Karpas-422 (cell line): ENCODE measurements at regions not wholly inside any gene's neighbourhood (a gene's known extent, or its start where the extent isn't known, plus 50 kb on each side); places are given as distances from the start of the nearest gene placed in this dataset.

Source experiments
- DNase-seq: peaks from one replicate; pipeline ENCODE4 v3.0.0-alpha.2; 2015
- H2AFZ ChIP-seq: fragments of 200-600 bp; sonication (generic); 2 replicates; pipeline ENCODE4 v1.6.1; 2014; ENCODE audit warnings: antibody characterized with exemption, low read length, mixed read lengths
- H3K27ac ChIP-seq: fragments of 200-600 bp; sonication (generic); 2 replicates; pipeline ENCODE4 v1.5.1; 2014; ENCODE audit warnings: mild to moderate bottlenecking, low read length, moderate library complexity
- H3K27me3 ChIP-seq: fragments of 200-600 bp; sonication (generic); 2 replicates; pipeline ENCODE4 v1.6.1; 2014; ENCODE audit warnings: low read length, mixed read lengths
- H3K36me3 ChIP-seq: fragments of 200-600 bp; sonication (generic); 2 replicates; pipeline ENCODE4 v1.6.1; 2014; ENCODE audit warnings: low read length, mixed read lengths; ENCODE audit not compliant: insufficient read depth
- H3K4me1 ChIP-seq: fragments of 200-600 bp; sonication (generic); 2 replicates; pipeline ENCODE4 v1.6.1; 2014; ENCODE audit warnings: mild to moderate bottlenecking, low read length, mixed read lengths
- H3K4me2 ChIP-seq: fragments of 200-600 bp; sonication (generic); 2 replicates; pipeline ENCODE4 v1.6.1; 2014; ENCODE audit warnings: low read length, low read depth, mild to moderate bottlenecking; ENCODE audit not compliant: poor library complexity, severe bottlenecking
- H3K4me3 ChIP-seq: fragments of 200-600 bp; sonication (generic); 2 replicates; pipeline ENCODE4 v1.5.1; 2014; ENCODE audit warnings: mild to moderate bottlenecking, antibody characterized with exemption, low read length, mixed read lengths
- H3K79me2 ChIP-seq: fragments of 200-600 bp; sonication (generic); 2 replicates; pipeline ENCODE4 v1.6.1; 2014; ENCODE audit warnings: mild to moderate bottlenecking, low read length, mixed read lengths
- H3K9ac ChIP-seq: fragments of 200-600 bp; sonication (generic); 2 replicates; pipeline ENCODE4 v1.6.0; 2014; ENCODE audit warnings: low read length
- H3K9me2 ChIP-seq: fragments of 200-600 bp; sonication (generic), shearing (Covaris generic); replicated peaks from 2 replicates; pipeline ENCODE4 v1.6.0; 2014; ENCODE audit warnings: mild to moderate bottlenecking, low read length, moderate library complexity; ENCODE audit not compliant: insufficient read depth
- H3K9me3 ChIP-seq: fragments of 300-700, 200-600 bp; sonication (generic); 2 replicates; pipeline ENCODE4 v1.6.1; 2014; ENCODE audit warnings: low read length, mixed read lengths
- H4K20me1 ChIP-seq: fragments of 200-600 bp; sonication (generic); 2 replicates; pipeline ENCODE4 v1.6.1; 2014; ENCODE audit warnings: mild to moderate bottlenecking, antibody characterized with exemption, low read length, low read depth; ENCODE audit not compliant: insufficient read depth

DNA sequence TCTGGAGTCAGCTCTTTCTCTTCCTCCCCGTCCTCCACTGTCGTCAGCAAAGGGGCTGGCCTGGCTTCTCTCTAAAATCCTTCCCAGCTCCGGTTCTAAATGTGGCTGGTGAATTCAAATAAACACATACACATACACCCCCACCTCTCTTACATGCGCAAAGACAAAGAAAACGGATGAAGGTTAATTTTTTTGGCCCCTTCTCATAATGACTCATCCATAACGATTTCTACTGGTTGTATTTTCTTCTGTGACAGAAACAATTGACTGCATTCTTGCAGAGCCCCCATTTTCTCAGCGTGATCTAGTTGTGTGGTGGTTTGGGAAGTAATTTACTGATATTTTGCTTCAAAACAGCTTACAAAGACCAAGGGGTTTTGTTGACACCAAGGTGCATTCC, 130.0 kb upstream of the NTM start:
- no peaks in the 10 kb centered on the region for H3K9me2 ChIP-seq
- H3K9ac ChIP-seq: no peak overlapping the region
- no peak overlapping the region for H3K4me3 ChIP-seq
- H3K36me3 ChIP-seq: no peaks in the 10 kb centered on the region
- H4K20me1 ChIP-seq: no peaks in the 10 kb centered on the region
- no peak for DNase-seq
- no peaks in the 10 kb centered on the region for H3K27me3 ChIP-seq
- no peak overlapping the region for H3K27ac ChIP-seq
- no peaks in the 10 kb centered on the region for H3K9me3 ChIP-seq
- no peaks in the 10 kb centered on the region for H3K79me2 ChIP-seq
- peaks cover 25% of the 10 kb centered on the region for H3K4me1 ChIP-seq
- H2AFZ ChIP-seq: no peak overlapping the region
- no peak overlapping the region for H3K4me2 ChIP-seq

DNA sequence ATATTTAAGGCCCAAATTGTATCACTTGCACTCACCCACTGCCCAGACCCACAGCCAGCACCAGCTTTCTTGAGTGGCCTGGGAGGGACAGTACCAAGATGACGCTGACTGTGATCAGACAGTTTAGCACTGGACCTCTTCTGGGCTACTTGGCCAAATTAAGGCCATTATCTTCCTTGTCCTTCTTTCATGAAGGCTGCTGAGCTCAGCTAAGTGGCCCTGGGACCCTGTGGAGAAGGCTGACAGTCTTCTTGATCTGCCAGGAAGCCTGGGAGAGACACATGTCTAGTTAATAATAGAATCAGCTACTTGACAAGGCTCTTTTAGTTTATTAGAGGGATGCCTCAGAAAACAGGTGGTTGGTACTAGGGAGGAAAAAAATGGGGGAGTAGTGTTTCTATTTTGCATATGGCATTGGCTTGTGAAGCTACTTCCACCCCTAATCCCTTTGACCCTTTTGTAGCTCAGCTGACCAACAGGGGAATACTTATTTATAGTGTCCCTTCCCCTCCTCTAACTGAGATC, 127.9 kb upstream of the NTM start:
- Histone ChIP-seq H3K4me3 (0 out of 2 replicates have a peak overlapping the region, but pooled peaks have one; percentile 25), H3K27ac (no peak overlapping the region), H3K36me3 (no peaks in the 10 kb centered on the region), H4K20me1 (no peaks in the 10 kb centered on the region), H3K79me2 (no peaks in the 10 kb centered on the region), H3K27me3 (no peaks in the 10 kb centered on the region), H3K9ac (no peak overlapping the region), H2AFZ (no peak overlapping the region), H3K4me2 (peak overlapping the region; percentile 45), H3K9me2 (no peaks in the 10 kb centered on the region), H3K9me3 (no peaks in the 10 kb centered on the region), H3K4me1 (peaks cover 25% of the 10 kb centered on the region)
- peak; percentile 46 for DNase-seq

DNA sequence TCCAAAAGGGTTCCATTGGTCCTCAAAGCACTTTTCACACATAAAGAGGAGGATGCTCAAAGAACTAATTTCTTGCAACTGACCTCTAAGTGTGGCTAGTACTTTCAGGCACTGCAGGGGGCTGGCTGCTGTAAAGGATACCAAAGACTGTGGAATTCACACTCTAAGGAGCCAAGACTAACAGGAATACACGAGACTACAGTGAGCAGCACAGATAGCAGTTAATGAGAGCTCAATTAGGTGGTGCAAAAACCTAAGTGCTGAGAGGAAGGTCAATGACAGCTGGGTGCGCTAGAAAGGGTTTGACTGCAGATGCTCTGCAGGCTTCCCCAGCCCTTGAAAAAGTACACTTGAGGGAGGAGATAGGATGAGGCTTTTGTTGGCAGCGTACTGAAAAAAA, 124.3 kb upstream of the NTM start:
- DNase-seq: no peak

DNA sequence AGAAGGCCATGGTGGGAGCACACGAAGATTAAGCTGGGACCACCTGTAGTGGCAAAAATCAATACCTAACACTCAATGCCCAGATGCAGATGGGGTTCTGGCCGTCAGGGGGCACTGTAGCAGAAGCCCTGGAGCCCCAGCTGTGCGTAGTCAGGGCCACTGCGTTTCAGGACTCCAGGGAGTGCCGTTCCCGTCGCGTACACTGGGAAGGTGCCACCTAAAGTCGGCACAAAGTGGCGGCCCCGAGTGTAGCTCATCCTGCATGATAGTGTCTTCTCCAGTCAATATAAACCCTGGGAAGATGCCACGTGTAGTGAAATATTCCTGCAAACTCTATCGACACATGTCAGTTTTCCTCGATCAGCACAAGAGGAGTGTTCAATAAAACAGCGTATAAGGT, 123.8 kb upstream of the NTM start:
- Histone ChIP-seq H3K9me3 (no peaks in the 10 kb centered on the region), H3K4me3 (no peak overlapping the region), H4K20me1 (no peaks in the 10 kb centered on the region), H3K4me1 (peaks cover 19% of the 10 kb centered on the region), H3K9me2 (no peaks in the 10 kb centered on the region), H3K9ac (no peak overlapping the region), H3K27me3 (no peaks in the 10 kb centered on the region), H2AFZ (no peak overlapping the region), H3K27ac (no peak overlapping the region), H3K4me2 (no peak overlapping the region), H3K79me2 (no peaks in the 10 kb centered on the region), H3K36me3 (no peaks in the 10 kb centered on the region)
- peak; percentile 62 for DNase-seq

More for the DNA sequence above, 124.3 kb upstream of the NTM start:
- Histone ChIP-seq H4K20me1 (no peaks in the 10 kb centered on the region), H3K27ac (no peak overlapping the region), H3K79me2 (no peaks in the 10 kb centered on the region), H2AFZ (no peak overlapping the region), H3K27me3 (no peaks in the 10 kb centered on the region), H3K9me3 (no peaks in the 10 kb centered on the region), H3K4me3 (no peak overlapping the region), H3K4me2 (no peak overlapping the region), H3K4me1 (peaks cover 21% of the 10 kb centered on the region), H3K9ac (no peak overlapping the region), H3K9me2 (no peaks in the 10 kb centered on the region), H3K36me3 (no peaks in the 10 kb centered on the region)

DNA sequence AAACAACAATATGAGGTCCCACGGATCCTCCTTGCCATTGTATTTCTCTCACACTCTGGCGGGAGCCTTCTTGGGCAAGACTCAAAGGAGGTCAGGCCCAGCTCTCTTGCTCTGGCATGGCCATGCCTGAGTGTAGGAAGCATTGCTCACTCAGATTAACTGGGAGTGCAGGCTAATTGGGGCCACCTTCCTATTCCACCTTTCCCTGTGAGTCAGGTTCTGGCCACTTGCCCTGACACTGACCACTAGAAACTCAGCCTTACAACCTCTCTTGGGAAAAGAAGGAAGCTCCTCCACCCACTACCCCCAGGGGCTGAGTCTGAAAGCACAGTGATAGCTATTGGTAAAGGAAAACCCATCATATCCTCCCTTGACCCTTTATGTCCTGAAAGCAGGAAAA, 121.8 kb upstream of the NTM start:
- H4K20me1 ChIP-seq: no peaks in the 10 kb centered on the region
- H3K27ac ChIP-seq: no peak overlapping the region
- H3K4me3 ChIP-seq: no peak overlapping the region
- DNase-seq: no peak
- no peaks in the 10 kb centered on the region for H3K9me2 ChIP-seq
- no peak overlapping the region for H3K4me2 ChIP-seq
- no peaks in the 10 kb centered on the region for H3K27me3 ChIP-seq
- H3K79me2 ChIP-seq: no peaks in the 10 kb centered on the region
- H3K9ac ChIP-seq: no peak overlapping the region
- H3K9me3 ChIP-seq: no peaks in the 10 kb centered on the region
- H2AFZ ChIP-seq: no peak overlapping the region
- H3K36me3 ChIP-seq: no peaks in the 10 kb centered on the region
- H3K4me1 ChIP-seq: peaks cover under 1% of the 10 kb centered on the region; the same call in 1 of the 2 replicates

DNA sequence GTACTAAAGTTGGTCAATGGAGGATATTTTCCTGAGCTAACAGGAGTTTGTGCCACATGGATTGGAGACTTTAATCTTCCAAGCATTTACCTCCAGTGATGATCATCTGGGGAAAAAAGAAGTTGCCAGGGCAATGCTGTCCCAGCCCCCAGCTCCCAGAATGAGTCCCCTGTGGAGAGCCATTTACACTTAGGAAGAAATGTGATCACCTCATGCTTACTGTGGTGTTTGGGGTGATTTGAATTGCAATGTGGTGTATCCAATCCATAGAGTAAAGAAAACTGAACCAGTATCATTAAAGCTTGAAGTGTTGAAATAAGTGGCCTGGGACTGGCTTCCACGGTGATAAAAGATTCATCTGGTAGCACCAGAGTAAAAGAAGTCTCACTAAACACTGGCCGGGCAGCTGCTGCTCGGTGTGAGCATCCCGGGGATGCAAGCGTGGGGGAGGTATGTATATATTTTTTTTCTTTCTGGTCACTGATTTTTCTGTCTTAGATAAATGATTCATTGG, 117.2 kb upstream of the NTM start:
- Histone ChIP-seq H3K9ac (no peak overlapping the region), H3K27me3 (no peaks in the 10 kb centered on the region), H3K79me2 (no peaks in the 10 kb centered on the region), H3K27ac (no peak overlapping the region), H4K20me1 (no peaks in the 10 kb centered on the region), H3K4me3 (no peak overlapping the region), H3K4me2 (no peak overlapping the region), H3K36me3 (no peaks in the 10 kb centered on the region), H3K9me2 (no peaks in the 10 kb centered on the region), H2AFZ (no peak overlapping the region), H3K4me1 (no peaks in the 10 kb centered on the region), H3K9me3 (no peaks in the 10 kb centered on the region)
- no peak for DNase-seq

DNA sequence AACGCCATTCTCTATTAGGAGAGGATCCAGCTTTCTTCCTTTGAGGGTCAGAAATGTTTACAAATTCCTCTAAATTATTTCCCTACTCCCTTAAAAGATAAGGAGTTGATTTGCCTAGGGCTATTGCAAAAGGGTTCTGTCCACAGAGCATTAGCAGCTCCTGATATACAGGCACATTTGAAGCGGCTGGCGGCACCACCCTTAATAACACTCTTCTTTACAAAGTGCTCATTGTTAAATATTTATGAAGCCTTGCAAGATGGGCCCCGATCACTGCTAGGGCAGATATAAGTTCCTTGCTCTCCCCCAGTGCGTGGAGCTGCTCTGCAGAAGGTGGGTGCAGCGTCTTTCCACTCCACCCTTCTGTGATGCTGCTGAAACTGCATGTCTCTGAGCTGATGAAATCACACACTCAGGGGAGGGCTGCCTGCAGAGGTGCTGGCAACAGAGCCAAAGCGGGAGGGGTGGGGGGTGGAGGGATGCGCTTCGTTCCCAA, 116.7 kb upstream of the NTM start:
- H3K79me2 ChIP-seq: no peaks in the 10 kb centered on the region
- no peak overlapping the region for H3K4me2 ChIP-seq
- H3K9me3 ChIP-seq: no peaks in the 10 kb centered on the region
- H2AFZ ChIP-seq: no peak overlapping the region
- DNase-seq: no peak
- H3K4me1 ChIP-seq: no peaks in the 10 kb centered on the region
- no peak overlapping the region for H3K9ac ChIP-seq
- H3K36me3 ChIP-seq: no peaks in the 10 kb centered on the region
- no peaks in the 10 kb centered on the region for H3K27me3 ChIP-seq
- H3K27ac ChIP-seq: no peak overlapping the region
- H4K20me1 ChIP-seq: no peaks in the 10 kb centered on the region
- H3K9me2 ChIP-seq: no peaks in the 10 kb centered on the region
- H3K4me3 ChIP-seq: no peak overlapping the region

DNA sequence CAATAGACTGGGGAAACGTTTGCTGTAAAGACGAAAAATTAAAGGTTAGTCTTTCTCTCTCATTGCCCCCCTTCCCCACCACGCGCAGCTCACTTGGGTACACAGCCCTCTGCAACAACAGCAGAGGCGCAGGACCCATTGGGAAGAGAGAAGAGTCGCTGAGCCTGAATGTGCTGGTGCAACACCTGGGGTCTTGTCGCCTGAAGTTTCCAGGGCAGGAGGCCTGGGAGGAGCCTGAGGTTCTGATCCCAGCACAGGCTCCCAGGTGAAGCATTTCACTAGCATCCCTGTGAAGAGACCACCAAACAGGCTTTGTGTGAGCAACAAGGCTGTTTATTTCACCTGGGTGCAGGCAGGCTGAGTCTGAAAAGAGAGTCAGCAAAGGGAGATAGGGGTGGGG, 116.2 kb upstream of the NTM start:
- H3K9me3 ChIP-seq: no peaks in the 10 kb centered on the region
- no peak overlapping the region for H3K9ac ChIP-seq
- no peaks in the 10 kb centered on the region for H3K36me3 ChIP-seq
- no peaks in the 10 kb centered on the region for H4K20me1 ChIP-seq
- no peaks in the 10 kb centered on the region for H3K4me1 ChIP-seq
- H3K79me2 ChIP-seq: no peaks in the 10 kb centered on the region
- DNase-seq: no peak
- H3K4me2 ChIP-seq: no peak overlapping the region
- no peak overlapping the region for H2AFZ ChIP-seq
- H3K27ac ChIP-seq: no peak overlapping the region
- no peaks in the 10 kb centered on the region for H3K9me2 ChIP-seq
- no peaks in the 10 kb centered on the region for H3K27me3 ChIP-seq
- no peak overlapping the region for H3K4me3 ChIP-seq
